Testis (tissue), 2 donors: ENCODE measurements at regions not wholly inside any gene's neighbourhood (a gene's known extent, or its start where the extent isn't known, plus 50 kb on each side); places are given as distances from the start of the nearest gene placed in this dataset.

ENCODE experiments used
- POLR2A ChIP-seq: fragments of 450-650 bp; IDR thresholded peaks from one replicate; pipeline ENCODE4 v1.6.1; 2017; ENCODE audit warnings: antibody characterized with exemption, mild to moderate bottlenecking, moderate library complexity
- TF ChIP-seq, protein P1 (sequence below), 3 experiments: fragments of 450-650 bp in 2 of 3; fragments of 200-600 bp in 1 of 3; sonication (generic) in 1 of 3; IDR thresholded peaks; one replicate each; pipeline ENCODE4 v1.5.1; 2016 to 2019; ENCODE audit warnings: antibody characterized with exemption in 3 of 3, mild to moderate bottlenecking in 2 of 3, moderate library complexity in 1 of 3

- no peak for TF ChIP-seq POLR2A
- TF ChIP-seq, protein P1, sequence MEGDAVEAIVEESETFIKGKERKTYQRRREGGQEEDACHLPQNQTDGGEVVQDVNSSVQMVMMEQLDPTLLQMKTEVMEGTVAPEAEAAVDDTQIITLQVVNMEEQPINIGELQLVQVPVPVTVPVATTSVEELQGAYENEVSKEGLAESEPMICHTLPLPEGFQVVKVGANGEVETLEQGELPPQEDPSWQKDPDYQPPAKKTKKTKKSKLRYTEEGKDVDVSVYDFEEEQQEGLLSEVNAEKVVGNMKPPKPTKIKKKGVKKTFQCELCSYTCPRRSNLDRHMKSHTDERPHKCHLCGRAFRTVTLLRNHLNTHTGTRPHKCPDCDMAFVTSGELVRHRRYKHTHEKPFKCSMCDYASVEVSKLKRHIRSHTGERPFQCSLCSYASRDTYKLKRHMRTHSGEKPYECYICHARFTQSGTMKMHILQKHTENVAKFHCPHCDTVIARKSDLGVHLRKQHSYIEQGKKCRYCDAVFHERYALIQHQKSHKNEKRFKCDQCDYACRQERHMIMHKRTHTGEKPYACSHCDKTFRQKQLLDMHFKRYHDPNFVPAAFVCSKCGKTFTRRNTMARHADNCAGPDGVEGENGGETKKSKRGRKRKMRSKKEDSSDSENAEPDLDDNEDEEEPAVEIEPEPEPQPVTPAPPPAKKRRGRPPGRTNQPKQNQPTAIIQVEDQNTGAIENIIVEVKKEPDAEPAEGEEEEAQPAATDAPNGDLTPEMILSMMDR (IDR thresholded peaks at IDR 0.05) = no peak
These were observed 955.2 kb upstream of the NR2F2 start for GRCh38 chr15:95375281-95375680.
